Activated CD8-positive, alpha-beta memory T cell treated with anti-CD3 and anti-CD28 coated beads, Interleukin-2, amount 50 U/mL, for 1 hour (primary cell): ENCODE measurements at regions not wholly inside any gene's neighbourhood (a gene's known extent, or its start where the extent isn't known, plus 50 kb on each side); places are given as distances from the start of the nearest gene placed in this dataset.
"Not testable (repeated sequence)": the region's sequence is repeated elsewhere in the genome, so short reads cannot be mapped to it uniquely, and the experiment has no call there.

Experiments
- DNase-seq: peaks from one replicate; pipeline ENCODE4 v3.0.0-alpha.2; 2020; ENCODE audit errors: extremely low read depth

GRCh38 chr1:221025956-221026355 is 146.7 kb downstream of the HLX start:
- DNase-seq: no peak

GRCh38 chr1:221029981-221030649 is 150.9 kb downstream of the HLX start:
- no peak for DNase-seq

- DNase-seq: no peak
Measured at GRCh38 chr1:221030990-221031389, 151.7 kb downstream of the HLX start.

GRCh38 chr1:221031458-221032203 is 152.4 kb downstream of the HLX start:
- DNase-seq: no peak

- DNase-seq: no peak
Measured at GRCh38 chr1:221032204-221032585, 153.0 kb downstream of the HLX start.

GRCh38 chr1:221032637-221033280 is 153.5 kb downstream of the HLX start:
- no peak for DNase-seq

GRCh38 chr1:221035662-221036153 is 156.5 kb downstream of the HLX start:
- DNase-seq: no peak

- DNase-seq: no peak
Measured at GRCh38 chr1:221039616-221040015, 160.4 kb downstream of the HLX start.

GRCh38 chr1:221040101-221040500 is 160.9 kb downstream of the HLX start:
- DNase-seq: no peak

GRCh38 chr1:221040691-221041285 is 161.5 kb downstream of the HLX start:
- DNase-seq: no peak

GRCh38 chr1:221044538-221044937 is 165.3 kb downstream of the HLX start:
- no peak for DNase-seq

GRCh38 chr1:221045151-221045550 is 165.9 kb downstream of the HLX start:
- DNase-seq: no peak

GRCh38 chr1:221045842-221046831 is 166.9 kb downstream of the HLX start:
- no peak for DNase-seq

GRCh38 chr1:221051391-221051790 is 172.1 kb downstream of the HLX start:
- not testable (repeated sequence) for DNase-seq

- no peak for DNase-seq
Measured at GRCh38 chr1:221053889-221054288, 174.6 kb downstream of the HLX start.

- DNase-seq: no peak
Measured at GRCh38 chr1:221059506-221059905, 180.3 kb downstream of the HLX start.

GRCh38 chr1:221063651-221064050 is 184.4 kb downstream of the HLX start:
- DNase-seq: no peak

GRCh38 chr1:221066351-221067001 is 187.2 kb downstream of the HLX start:
- no peak for DNase-seq

- DNase-seq: no peak
Measured at GRCh38 chr1:221067721-221068120, 188.5 kb downstream of the HLX start.

- DNase-seq: no peak
Measured at GRCh38 chr1:221069178-221069903, 190.1 kb downstream of the HLX start.
